GM12875 (cell line): ENCODE measurements at regions not wholly inside any gene's neighbourhood (a gene's known extent, or its start where the extent isn't known, plus 50 kb on each side); places are given as distances from the start of the nearest gene placed in this dataset.
"Not testable (repeated sequence)": the region's sequence is repeated elsewhere in the genome, so short reads cannot be mapped to it uniquely, and the experiment has no call there.

Source experiments
- H3K4me3 ChIP-seq: one replicate; pipeline ENCODE4 v1.5.1; 2011; ENCODE audit warnings: low read depth, low read length, control low read depth
- CTCF ChIP-seq: IDR thresholded peaks from 2 replicates; pipeline ENCODE4 v1.5.1; 2011; ENCODE audit warnings: low read depth, mild to moderate bottlenecking, control low read depth, inconsistent platforms, low read length, moderate library complexity, borderline replicate concordance; ENCODE audit not compliant: insufficient read depth

GRCh38 chr2:239866350-239866749 lies 158.8 kb downstream of the NDUFA10 start:
- H3K4me3 ChIP-seq: no peak overlapping the region
- no peak for TF ChIP-seq CTCF

GRCh38 chr2:239865856-239866255 lies 159.3 kb downstream of the NDUFA10 start:
- H3K4me3 ChIP-seq: not testable (repeated sequence)

- TF ChIP-seq CTCF: no peak
- H3K4me3 ChIP-seq: no peak overlapping the region
Measured at GRCh38 chr2:239865059-239865639, 160.0 kb downstream of the NDUFA10 start.

GRCh38 chr2:239864247-239865058 lies 160.7 kb downstream of the NDUFA10 start:
- no peak for TF ChIP-seq CTCF
- H3K4me3 ChIP-seq: no peak overlapping the region

GRCh38 chr2:239862613-239863012 lies 162.5 kb downstream of the NDUFA10 start:
- no peak overlapping the region for H3K4me3 ChIP-seq

GRCh38 chr2:239858179-239858578 lies 167.0 kb downstream of the NDUFA10 start:
- H3K4me3 ChIP-seq: no peak overlapping the region
- no peak for TF ChIP-seq CTCF

More at GRCh38 chr2:239862613-239863012, 162.5 kb downstream of the NDUFA10 start:
- no peak for TF ChIP-seq CTCF

GRCh38 chr2:239857591-239857990 lies 167.6 kb downstream of the NDUFA10 start:
- TF ChIP-seq CTCF: no peak
- H3K4me3 ChIP-seq: no peak overlapping the region
